ENCODE measurements at regions not wholly inside any gene's neighbourhood (a gene's known extent, or its start where the extent isn't known, plus 50 kb on each side); places are given as distances from the start of the nearest gene placed in this dataset.

DNA sequence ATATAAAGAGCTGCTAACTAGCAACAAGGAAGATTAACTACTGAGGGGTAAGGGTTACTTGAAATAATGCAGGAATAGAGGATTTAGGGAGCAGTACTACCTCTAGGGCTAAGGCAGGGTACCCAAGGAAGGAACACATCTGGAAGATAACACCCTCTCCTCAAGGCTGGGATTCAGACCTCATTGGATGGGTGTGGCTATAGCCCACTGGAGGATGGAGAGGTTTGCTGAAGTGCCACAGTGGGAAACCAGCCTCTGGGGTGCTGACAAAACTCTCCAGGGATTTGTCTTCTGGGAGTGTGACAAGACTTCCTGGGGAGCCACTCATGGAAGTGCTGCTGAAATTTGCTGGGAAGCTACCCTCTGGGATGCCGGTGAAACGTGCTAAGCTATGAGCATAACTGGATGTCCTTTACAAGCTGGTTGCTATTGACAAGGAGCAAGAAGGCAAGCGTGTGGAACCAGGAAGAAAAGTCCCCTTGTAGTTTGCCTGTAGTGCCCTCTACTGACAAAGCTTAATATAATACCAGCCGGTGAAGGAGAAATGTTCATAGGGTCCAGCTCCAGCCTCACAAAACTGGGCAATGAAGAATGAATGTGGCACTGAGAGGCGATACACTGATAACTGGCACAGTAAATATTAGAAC is 122.8 kb upstream of the USP24 start:
- DNase-seq, result peak; percentile 61
- no peak overlapping the region for H3K27ac Mint-ChIP-seq
- TF ChIP-seq, protein P1, sequence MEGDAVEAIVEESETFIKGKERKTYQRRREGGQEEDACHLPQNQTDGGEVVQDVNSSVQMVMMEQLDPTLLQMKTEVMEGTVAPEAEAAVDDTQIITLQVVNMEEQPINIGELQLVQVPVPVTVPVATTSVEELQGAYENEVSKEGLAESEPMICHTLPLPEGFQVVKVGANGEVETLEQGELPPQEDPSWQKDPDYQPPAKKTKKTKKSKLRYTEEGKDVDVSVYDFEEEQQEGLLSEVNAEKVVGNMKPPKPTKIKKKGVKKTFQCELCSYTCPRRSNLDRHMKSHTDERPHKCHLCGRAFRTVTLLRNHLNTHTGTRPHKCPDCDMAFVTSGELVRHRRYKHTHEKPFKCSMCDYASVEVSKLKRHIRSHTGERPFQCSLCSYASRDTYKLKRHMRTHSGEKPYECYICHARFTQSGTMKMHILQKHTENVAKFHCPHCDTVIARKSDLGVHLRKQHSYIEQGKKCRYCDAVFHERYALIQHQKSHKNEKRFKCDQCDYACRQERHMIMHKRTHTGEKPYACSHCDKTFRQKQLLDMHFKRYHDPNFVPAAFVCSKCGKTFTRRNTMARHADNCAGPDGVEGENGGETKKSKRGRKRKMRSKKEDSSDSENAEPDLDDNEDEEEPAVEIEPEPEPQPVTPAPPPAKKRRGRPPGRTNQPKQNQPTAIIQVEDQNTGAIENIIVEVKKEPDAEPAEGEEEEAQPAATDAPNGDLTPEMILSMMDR (conservative IDR thresholded peaks at IDR 0.05), result peak; percentile 75
- no peak overlapping the region for H2BK120ac ChIP-seq (ENCODE audit: low read depth, low read length, poor library complexity, severe bottlenecking)
- no peak overlapping the region for H4K91ac ChIP-seq (ENCODE audit: insufficient read length, low read depth, low read length)
- H3K27me3 ChIP-seq (ENCODE audit: insufficient read depth, low read length), result no peaks in the 10 kb centered on the region
- no peak overlapping the region for H4K5ac ChIP-seq (ENCODE audit: insufficient read length, low read depth, low read length)
- H4K8ac ChIP-seq (replicated peaks; ENCODE audit: insufficient read length, low read depth, low read length), result no peak overlapping the region
- H3K4me2 ChIP-seq (ENCODE audit: insufficient read depth, insufficient read length, low read length), result no peak overlapping the region
- H3K27me3 Mint-ChIP-seq (ENCODE audit: low read depth), result peaks cover 5% of the 10 kb centered on the region
- no peak overlapping the region for H3K4me3 Mint-ChIP-seq
- H3K27ac ChIP-seq (ENCODE audit: insufficient read length, low read depth, low read length), result no peak overlapping the region
- no peak overlapping the region for H2BK20ac ChIP-seq (ENCODE audit: low read depth, low read length, poor library complexity, severe bottlenecking)
- no peak overlapping the region for H2AFZ ChIP-seq (ENCODE audit: low read length)
- H3K9ac ChIP-seq (ENCODE audit: extremely low read depth, insufficient read length, low read length), result no peak overlapping the region
- H3K4me1 ChIP-seq (ENCODE audit: insufficient read depth, low read length), result no peaks in the 10 kb centered on the region
- no peak overlapping the region for H3K4ac ChIP-seq (ENCODE audit: low read depth, low read length)
- H2BK12ac ChIP-seq (ENCODE audit: insufficient read length, low read depth, low read length), result no peak overlapping the region
- H3K23ac ChIP-seq (ENCODE audit: insufficient read length, low read depth, low read length), result no peak overlapping the region
- peaks cover 0 to 5% (median 0%) of the 10 kb centered on the region in 3 experiments; a peak in 2 of 7 replicates for H3K36me3 Mint-ChIP-seq (ENCODE audit: insufficient read depth in 1 of 3, low read depth in 3 of 3)
- no peaks in the 10 kb centered on the region for H3K23me2 ChIP-seq (ENCODE audit: insufficient read length, low read depth, low read length, poor library complexity, severe bottlenecking)
- H2BK15ac ChIP-seq (ENCODE audit: low read depth, low read length), result no peak overlapping the region
- no peaks in the 10 kb centered on the region for H4K20me1 ChIP-seq (ENCODE audit: control insufficient read depth, insufficient read depth, insufficient read length)
- no peak overlapping the region for H2BK5ac ChIP-seq (ENCODE audit: insufficient read length, low read length)
- H3K9me3 Mint-ChIP-seq, result peaks cover 8 to 12% of the 10 kb centered on the region in 2 experiments
- H3K18ac ChIP-seq (ENCODE audit: insufficient read length, low read depth, low read length), result no peak overlapping the region
- no peak overlapping the region for H3K56ac ChIP-seq (ENCODE audit: insufficient read length, low read depth, low read length)
- no peaks in the 10 kb centered on the region for H3K9me3 ChIP-seq (ENCODE audit: control insufficient read depth, low read depth, low read length)
- no peak overlapping the region for H3T11ph ChIP-seq (ENCODE audit: low read length)
- no CpG with 5 or more reads among the region's 5 CpGs for WGBS (ENCODE audit: extremely low coverage, insufficient read length, low lambda C conversion rate)
- peaks cover 0 to 3% of the 10 kb centered on the region in 2 experiments; a peak in 1 of 4 replicates for H3K4me1 Mint-ChIP-seq
- no peak overlapping the region for H2AK5ac ChIP-seq (ENCODE audit: insufficient read length, low read length)
- H3K79me2 ChIP-seq (ENCODE audit: insufficient read depth, low read length), result no peaks in the 10 kb centered on the region
- H3K14ac ChIP-seq (ENCODE audit: insufficient read depth, low read length), result no peak overlapping the region
- no peaks in the 10 kb centered on the region for H3K79me1 ChIP-seq (ENCODE audit: insufficient read depth, low read depth, low read length, poor library complexity, severe bottlenecking)

Measured in H9 (cell line).